ENCODE measurements at regions not wholly inside any gene's neighbourhood (a gene's known extent, or its start where the extent isn't known, plus 50 kb on each side); places are given as distances from the start of the nearest gene placed in this dataset.

- TF ChIP-seq CTCF (IDR thresholded peaks at IDR 0.05), result no peak
- no peak overlapping the region for H3K4me3 ChIP-seq
- H3K27ac ChIP-seq, result no peak overlapping the region
- FAIRE-seq (no peak), DNase-seq (no peak), ATAC-seq (no peak)
- H3K27me3 ChIP-seq, result no peaks in the 10 kb centered on the region
- intact Hi-C loops (cut with DNase I), result no loop called here
- 91 to 93% methylated on average over 9 of the region's 9 CpGs for WGBS, 2 donors
- H3K9me3 ChIP-seq, result no peaks in the 10 kb centered on the region
- H3K36me3 ChIP-seq, result no peaks in the 10 kb centered on the region
- H3K4me1 ChIP-seq, result peaks cover 0 to 4% (median 0%) of the 10 kb centered on the region in 3 donors
These were observed 62.5 kb upstream of the AFDN start for GRCh38 chr6:167764215-167764614.

GRCh38 chr6:167764713-167765479 is 61.8 kb upstream of the AFDN start:
- no peak for FAIRE-seq
- H3K4me3 ChIP-seq, result no peak overlapping the region
- peak in 1 of 6 donors; percentile 4 for DNase-seq
- H3K27me3 ChIP-seq, result no peaks in the 10 kb centered on the region
- intact Hi-C loops (cut with DNase I), result no loop called here
- H3K27ac ChIP-seq, result no peak overlapping the region
- TF ChIP-seq CTCF (IDR thresholded peaks at IDR 0.05), result no peak
- H3K36me3 ChIP-seq, result no peaks in the 10 kb centered on the region
- no peaks in the 10 kb centered on the region for H3K9me3 ChIP-seq
- 82 to 87% methylated on average over 15 of the region's 15 CpGs for WGBS, 2 donors
- H3K4me1 ChIP-seq, result peaks cover 0 to 4% (median 0%) of the 10 kb centered on the region in 3 donors
- no peak for ATAC-seq

- Histone ChIP-seq H3K4me3 (no peak overlapping the region), H3K9me3 (no peaks in the 10 kb centered on the region), H3K4me1 (no peaks in the 10 kb centered on the region), H3K27ac (no peak overlapping the region), H3K27me3 (no peaks in the 10 kb centered on the region), H3K36me3 (no peaks in the 10 kb centered on the region)
- no peak for TF ChIP-seq CTCF (IDR thresholded peaks at IDR 0.05)
- ATAC-seq (no peak), FAIRE-seq (no peak), DNase-seq (no peak)
- WGBS, 2 donors, result 76 to 78% methylated on average over 29 of the region's 29 CpGs
- intact Hi-C loops (cut with DNase I), result no loop called here
These were observed 59.6 kb upstream of the AFDN start for GRCh38 chr6:167766986-167767714.

- Histone ChIP-seq H3K9me3 (no peaks in the 10 kb centered on the region), H3K27me3 (no peaks in the 10 kb centered on the region), H3K27ac (no peak overlapping the region), H3K4me1 (no peaks in the 10 kb centered on the region), H3K4me3 (no peak overlapping the region), H3K36me3 (no peaks in the 10 kb centered on the region)
- no peak for ATAC-seq
- no peak for TF ChIP-seq CTCF (IDR thresholded peaks at IDR 0.05)
- FAIRE-seq, result no peak
- DNase-seq, result no peak
- intact Hi-C loops (cut with DNase I), result no loop called here
- WGBS, 2 donors, result 89 to 93% methylated on average over 13 of the region's 13 CpGs
These were observed 59.0 kb upstream of the AFDN start for GRCh38 chr6:167767715-167768107.
